ENCODE measurements at regions not wholly inside any gene's neighbourhood (a gene's known extent, or its start where the extent isn't known, plus 50 kb on each side); places are given as distances from the start of the nearest gene placed in this dataset.

- TF ChIP-seq, protein P1, sequence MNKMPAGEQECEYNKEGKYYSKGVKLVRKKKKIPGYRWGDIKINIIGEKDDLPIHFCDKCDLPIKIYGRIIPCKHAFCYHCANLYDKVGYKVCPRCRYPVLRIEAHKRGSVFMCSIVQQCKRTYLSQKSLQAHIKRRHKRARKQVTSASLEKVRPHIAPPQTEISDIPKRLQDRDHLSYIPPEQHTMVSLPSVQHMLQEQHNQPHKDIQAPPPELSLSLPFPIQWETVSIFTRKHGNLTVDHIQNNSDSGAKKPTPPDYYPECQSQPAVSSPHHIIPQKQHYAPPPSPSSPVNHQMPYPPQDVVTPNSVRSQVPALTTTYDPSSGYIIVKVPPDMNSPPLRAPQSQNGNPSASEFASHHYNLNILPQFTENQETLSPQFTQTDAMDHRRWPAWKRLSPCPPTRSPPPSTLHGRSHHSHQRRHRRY (tag by site-specific recombination; IDR thresholded peaks at IDR 0.05) = no peak
- TF ChIP-seq, protein P2, sequence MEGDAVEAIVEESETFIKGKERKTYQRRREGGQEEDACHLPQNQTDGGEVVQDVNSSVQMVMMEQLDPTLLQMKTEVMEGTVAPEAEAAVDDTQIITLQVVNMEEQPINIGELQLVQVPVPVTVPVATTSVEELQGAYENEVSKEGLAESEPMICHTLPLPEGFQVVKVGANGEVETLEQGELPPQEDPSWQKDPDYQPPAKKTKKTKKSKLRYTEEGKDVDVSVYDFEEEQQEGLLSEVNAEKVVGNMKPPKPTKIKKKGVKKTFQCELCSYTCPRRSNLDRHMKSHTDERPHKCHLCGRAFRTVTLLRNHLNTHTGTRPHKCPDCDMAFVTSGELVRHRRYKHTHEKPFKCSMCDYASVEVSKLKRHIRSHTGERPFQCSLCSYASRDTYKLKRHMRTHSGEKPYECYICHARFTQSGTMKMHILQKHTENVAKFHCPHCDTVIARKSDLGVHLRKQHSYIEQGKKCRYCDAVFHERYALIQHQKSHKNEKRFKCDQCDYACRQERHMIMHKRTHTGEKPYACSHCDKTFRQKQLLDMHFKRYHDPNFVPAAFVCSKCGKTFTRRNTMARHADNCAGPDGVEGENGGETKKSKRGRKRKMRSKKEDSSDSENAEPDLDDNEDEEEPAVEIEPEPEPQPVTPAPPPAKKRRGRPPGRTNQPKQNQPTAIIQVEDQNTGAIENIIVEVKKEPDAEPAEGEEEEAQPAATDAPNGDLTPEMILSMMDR (tag by site-specific recombination; IDR thresholded peaks at IDR 0.05) = no peak
- no peak for TF ChIP-seq ZNF561 (tag by site-specific recombination; IDR thresholded peaks at IDR 0.05; ENCODE audit: borderline replicate concordance)
- no peak for TF ChIP-seq ZNF449 (tag by site-specific recombination; IDR thresholded peaks at IDR 0.05)
These were observed 154.9 kb downstream of the PJA1 start for GRCh38 chrX:69010339-69010738.

Data from HEK293 (cell line).